ENCODE measurements at regions not wholly inside any gene's neighbourhood (a gene's known extent, or its start where the extent isn't known, plus 50 kb on each side); places are given as distances from the start of the nearest gene placed in this dataset.

DNA sequence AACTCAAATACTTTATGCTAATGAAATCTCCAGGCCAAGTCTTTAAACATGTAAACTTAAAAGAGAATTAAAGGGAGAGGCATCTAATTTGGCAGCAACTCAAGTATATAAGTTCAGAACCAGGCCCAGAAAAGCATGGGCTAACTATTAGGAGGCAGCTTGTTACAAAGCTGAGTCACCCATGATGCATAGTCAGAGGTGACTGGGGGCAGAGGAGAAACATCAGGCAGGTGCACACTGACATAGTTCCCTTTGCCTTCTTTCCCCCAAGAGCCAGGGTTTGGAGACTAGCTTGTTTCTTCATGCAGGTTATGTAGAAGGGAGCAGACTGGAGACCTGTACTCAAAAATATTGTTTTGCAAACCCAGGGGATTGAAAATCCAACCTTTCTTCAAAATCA lies 619.0 kb downstream of the SOX6 start:
- Histone ChIP-seq H3K9me3 (no peaks in the 10 kb centered on the region), H3K4me3 (no peak overlapping the region), H3K27ac (no peak overlapping the region), H3K36me3 (no peaks in the 10 kb centered on the region), H3K4me1 (replicated peaks) (no peaks in the 10 kb centered on the region), H3K27me3 (replicated peaks; ENCODE audit: insufficient read depth) (no peaks in the 10 kb centered on the region)
- DNase-seq (ENCODE audit: low spot score) = no peak
- intact Hi-C loops (cut with DNase I) = no loop called here
- TF ChIP-seq POLR2A (IDR thresholded peaks at IDR 0.05) (no peak), POLR2AphosphoS5 (IDR thresholded peaks at IDR 0.05) (no peak)
- TF ChIP-seq, protein P1, sequence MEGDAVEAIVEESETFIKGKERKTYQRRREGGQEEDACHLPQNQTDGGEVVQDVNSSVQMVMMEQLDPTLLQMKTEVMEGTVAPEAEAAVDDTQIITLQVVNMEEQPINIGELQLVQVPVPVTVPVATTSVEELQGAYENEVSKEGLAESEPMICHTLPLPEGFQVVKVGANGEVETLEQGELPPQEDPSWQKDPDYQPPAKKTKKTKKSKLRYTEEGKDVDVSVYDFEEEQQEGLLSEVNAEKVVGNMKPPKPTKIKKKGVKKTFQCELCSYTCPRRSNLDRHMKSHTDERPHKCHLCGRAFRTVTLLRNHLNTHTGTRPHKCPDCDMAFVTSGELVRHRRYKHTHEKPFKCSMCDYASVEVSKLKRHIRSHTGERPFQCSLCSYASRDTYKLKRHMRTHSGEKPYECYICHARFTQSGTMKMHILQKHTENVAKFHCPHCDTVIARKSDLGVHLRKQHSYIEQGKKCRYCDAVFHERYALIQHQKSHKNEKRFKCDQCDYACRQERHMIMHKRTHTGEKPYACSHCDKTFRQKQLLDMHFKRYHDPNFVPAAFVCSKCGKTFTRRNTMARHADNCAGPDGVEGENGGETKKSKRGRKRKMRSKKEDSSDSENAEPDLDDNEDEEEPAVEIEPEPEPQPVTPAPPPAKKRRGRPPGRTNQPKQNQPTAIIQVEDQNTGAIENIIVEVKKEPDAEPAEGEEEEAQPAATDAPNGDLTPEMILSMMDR (IDR thresholded peaks at IDR 0.05) = no peak

DNA sequence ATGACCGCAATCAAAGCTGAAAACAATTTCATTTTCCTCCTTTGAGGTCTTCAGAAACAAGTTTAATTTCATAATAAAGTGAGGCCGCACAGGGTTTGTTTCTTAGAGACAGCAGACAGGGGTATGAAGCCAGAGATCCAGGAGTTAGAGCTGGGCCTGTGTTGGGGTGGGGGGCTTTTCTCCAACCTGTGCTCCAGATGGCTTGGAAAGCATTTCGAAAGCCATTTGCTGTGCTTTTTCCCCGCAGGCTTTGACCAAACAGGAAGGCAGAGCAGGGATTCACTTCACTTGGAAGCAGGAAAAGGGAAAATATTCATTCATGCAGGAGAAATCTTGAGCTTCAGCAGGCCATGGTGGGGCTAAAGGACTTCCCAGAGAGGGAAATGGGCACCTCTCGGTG lies 617.4 kb downstream of the SOX6 start:
- no peaks in the 10 kb centered on the region for H3K36me3 ChIP-seq
- no peaks in the 10 kb centered on the region for H3K9me3 ChIP-seq
- H3K4me3 ChIP-seq = no peak overlapping the region
- TF ChIP-seq, protein P1 (IDR thresholded peaks at IDR 0.05) = no peak
- TF ChIP-seq POLR2A (IDR thresholded peaks at IDR 0.05) (no peak), POLR2AphosphoS5 (IDR thresholded peaks at IDR 0.05) (no peak)
- H3K4me1 ChIP-seq (replicated peaks) = no peaks in the 10 kb centered on the region
- no peak for DNase-seq (ENCODE audit: low spot score)
- 93% methylated on average over 5 of the region's 5 CpGs for WGBS
- H3K27ac ChIP-seq = no peak overlapping the region
- intact Hi-C loops (cut with DNase I) = no loop called here
- no peaks in the 10 kb centered on the region for H3K27me3 ChIP-seq (replicated peaks; ENCODE audit: insufficient read depth)

DNA sequence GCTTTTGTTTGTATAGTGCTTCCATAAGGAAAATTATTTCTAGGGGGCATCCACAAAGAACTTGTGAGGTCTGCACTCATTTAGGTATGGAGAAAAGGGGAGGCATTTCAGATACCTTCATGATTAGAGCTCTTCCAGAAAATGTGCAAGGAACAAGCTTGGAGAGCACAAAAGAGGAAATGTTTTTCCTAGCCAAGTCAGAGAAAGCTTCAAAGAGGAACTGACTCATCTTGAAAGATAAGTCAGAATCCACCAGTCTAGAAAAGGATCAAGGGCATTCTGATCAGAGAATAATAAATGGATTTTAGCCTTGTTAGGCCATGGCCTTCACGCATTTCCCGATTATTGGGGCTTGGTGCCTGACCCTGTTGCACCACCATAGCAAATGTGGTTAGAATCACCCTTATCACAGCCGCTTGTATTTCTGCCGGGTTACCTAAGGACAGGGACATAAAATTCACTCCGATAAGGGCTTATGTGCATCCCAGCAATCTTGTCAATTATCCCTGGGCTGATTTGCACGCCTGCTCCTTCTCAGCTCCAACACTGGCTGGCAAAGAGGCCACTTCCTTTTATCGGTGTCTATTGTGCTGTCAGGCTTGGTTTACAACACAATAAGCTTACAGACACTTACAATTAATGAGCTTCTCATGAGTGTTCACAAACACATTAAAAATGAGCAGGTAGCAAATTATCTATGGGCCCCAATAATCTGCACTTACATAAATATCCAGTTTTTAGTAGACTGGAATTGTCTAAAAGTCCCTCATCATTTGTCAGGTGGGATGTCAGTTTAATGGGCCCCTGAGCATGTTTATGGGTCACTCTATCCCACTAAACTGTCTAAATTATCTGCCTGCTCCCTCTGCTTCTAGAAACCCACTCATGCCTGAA lies 613.5 kb downstream of the SOX6 start:
- WGBS = 61% methylated on average over 7 of the region's 7 CpGs
- no peaks in the 10 kb centered on the region for H3K27me3 ChIP-seq (replicated peaks; ENCODE audit: insufficient read depth)

DNA sequence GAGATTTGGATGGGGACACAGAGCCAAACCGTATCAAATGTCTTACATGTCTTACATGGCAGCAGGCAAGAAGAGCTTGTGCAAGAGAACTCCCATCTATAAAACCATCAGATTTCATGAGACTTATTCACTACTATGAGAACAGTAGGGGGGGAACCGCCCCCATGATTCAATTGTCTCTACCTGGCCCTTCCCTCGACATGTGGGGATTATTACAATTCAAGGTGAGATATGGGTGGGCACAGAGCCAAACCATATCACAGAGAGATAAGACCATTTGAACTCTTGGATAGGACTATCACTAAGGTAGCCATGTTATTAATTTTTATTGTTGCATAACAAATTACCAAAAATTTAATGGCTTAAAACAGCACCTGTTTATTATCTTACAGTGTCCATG lies 611.7 kb downstream of the SOX6 start:
- no peaks in the 10 kb centered on the region for H3K36me3 ChIP-seq

More for the DNA sequence above, 613.5 kb downstream of the SOX6 start:
- Histone ChIP-seq H3K36me3 (no peaks in the 10 kb centered on the region), H3K9me3 (no peaks in the 10 kb centered on the region), H3K27ac (no peak overlapping the region), H3K4me3 (no peak overlapping the region), H3K4me1 (replicated peaks) (no peaks in the 10 kb centered on the region)
- DNase-seq (ENCODE audit: low spot score) = no peak
- intact Hi-C loops (cut with DNase I) = no loop called here
- TF ChIP-seq POLR2AphosphoS5 (IDR thresholded peaks at IDR 0.05) (no peak), POLR2A (IDR thresholded peaks at IDR 0.05) (no peak)
- TF ChIP-seq, protein P1 (IDR thresholded peaks at IDR 0.05) = no peak

More for the DNA sequence above, 611.7 kb downstream of the SOX6 start:
- no peaks in the 10 kb centered on the region for H3K27me3 ChIP-seq (replicated peaks; ENCODE audit: insufficient read depth)
- no peak overlapping the region for H3K4me3 ChIP-seq
- H3K4me1 ChIP-seq (replicated peaks) = no peaks in the 10 kb centered on the region
- no peaks in the 10 kb centered on the region for H3K9me3 ChIP-seq
- WGBS = 88% methylated on average over 3 of the region's 3 CpGs
- DNase-seq (ENCODE audit: low spot score) = no peak
- TF ChIP-seq POLR2A (IDR thresholded peaks at IDR 0.05) (no peak), POLR2AphosphoS5 (IDR thresholded peaks at IDR 0.05) (no peak)
- TF ChIP-seq, protein P1 (IDR thresholded peaks at IDR 0.05) = no peak
- H3K27ac ChIP-seq = no peak overlapping the region
- intact Hi-C loops (cut with DNase I) = no loop called here
